ENCODE measurements at regions not wholly inside any gene's neighbourhood (a gene's known extent, or its start where the extent isn't known, plus 50 kb on each side); places are given as distances from the start of the nearest gene placed in this dataset.

- Histone ChIP-seq H3K36me3 (no peaks in the 10 kb centered on the region), H3K27ac (no peak overlapping the region), H3K9me3 (no peaks in the 10 kb centered on the region), H3K4me3 (no peak overlapping the region), H3K4me1 (peaks cover 0 to 12% (median 0%) of the 10 kb centered on the region in 3 donors), H3K27me3 (peaks cover 0 to 7% (median 0%) of the 10 kb centered on the region in 4 donors)
- 81 to 89% methylated on average over 3 to 10 of the region's 14 CpGs for WGBS, 2 donors
- DNase-seq: no peak
- intact Hi-C loops (cut with DNase I): no loop called here
- TF ChIP-seq POLR2A (IDR thresholded peaks at IDR 0.05) (no peak), CTCF (IDR thresholded peaks at IDR 0.05) (no peak)
These were observed 318.6 kb downstream of the TCERG1L start for GRCh38 chr10:130992802-130993523.

- DNase-seq: no peak
- 90 to 95% methylated on average over 6 of the region's 6 CpGs for WGBS, 2 donors
- no peak overlapping the region for H3K27ac ChIP-seq
- H3K4me1 ChIP-seq: peaks cover 0 to 12% (median 0%) of the 10 kb centered on the region in 3 donors
- intact Hi-C loops (cut with DNase I): no loop called here
- TF ChIP-seq CTCF (IDR thresholded peaks at IDR 0.05): no peak
- TF ChIP-seq POLR2A (IDR thresholded peaks at IDR 0.05): no peak
- no peak overlapping the region for H3K4me3 ChIP-seq
- peaks cover 0 to 8% (median 0%) of the 10 kb centered on the region in 4 donors for H3K27me3 ChIP-seq
- H3K9me3 ChIP-seq: no peaks in the 10 kb centered on the region
- no peaks in the 10 kb centered on the region for H3K36me3 ChIP-seq
These were observed 317.9 kb downstream of the TCERG1L start for GRCh38 chr10:130993612-130994011.

GRCh38 chr10:130994191-130994590 lies 317.3 kb downstream of the TCERG1L start:
- peaks cover 0 to 12% (median 0%) of the 10 kb centered on the region in 3 donors for H3K4me1 ChIP-seq
- no peaks in the 10 kb centered on the region for H3K36me3 ChIP-seq
- intact Hi-C loops (cut with DNase I): no loop called here
- no peak for DNase-seq
- no peak overlapping the region for H3K27ac ChIP-seq
- 41 to 42% methylated on average over 5 to 7 of the region's 7 CpGs for WGBS, 2 donors
- H3K9me3 ChIP-seq: no peaks in the 10 kb centered on the region
- no peak overlapping the region for H3K4me3 ChIP-seq
- TF ChIP-seq CTCF (IDR thresholded peaks at IDR 0.05) (no peak), POLR2A (IDR thresholded peaks at IDR 0.05) (no peak)
- H3K27me3 ChIP-seq: peaks cover 0 to 11% (median 0%) of the 10 kb centered on the region in 4 donors

- H3K4me3 ChIP-seq: no peak overlapping the region
- intact Hi-C loops (cut with DNase I): no loop called here
- no peak overlapping the region for H3K27ac ChIP-seq
- no peaks in the 10 kb centered on the region for H3K9me3 ChIP-seq
- DNase-seq: no peak
- H3K4me1 ChIP-seq: peaks cover 0 to 12% (median 0%) of the 10 kb centered on the region in 3 donors
- 21 to 48% methylated on average over 7 of the region's 7 CpGs for WGBS, 2 donors
- TF ChIP-seq CTCF (IDR thresholded peaks at IDR 0.05) (no peak), POLR2A (IDR thresholded peaks at IDR 0.05) (no peak)
- H3K27me3 ChIP-seq: peaks cover 0 to 15% (median 0%) of the 10 kb centered on the region in 4 donors
- no peaks in the 10 kb centered on the region for H3K36me3 ChIP-seq
These were observed 316.7 kb downstream of the TCERG1L start for GRCh38 chr10:130994845-130995244.

- WGBS, 2 donors: 73 to 78% methylated on average over 3 to 7 of the region's 8 CpGs
- DNase-seq: no peak
- TF ChIP-seq POLR2A (IDR thresholded peaks at IDR 0.05): no peak
- no peak for TF ChIP-seq CTCF (IDR thresholded peaks at IDR 0.05)
- H3K27me3 ChIP-seq: peaks cover 0 to 24% (median 0%) of the 10 kb centered on the region in 4 donors
- no peak overlapping the region for H3K4me3 ChIP-seq
- no peaks in the 10 kb centered on the region for H3K9me3 ChIP-seq
- no peaks in the 10 kb centered on the region for H3K36me3 ChIP-seq
- H3K27ac ChIP-seq: no peak overlapping the region
- H3K4me1 ChIP-seq: peaks cover 0 to 12% (median 0%) of the 10 kb centered on the region in 3 donors
- intact Hi-C loops (cut with DNase I): no loop called here
These were observed 314.1 kb downstream of the TCERG1L start for GRCh38 chr10:130997267-130998045.
